H7 (cell line): ENCODE measurements at regions not wholly inside any gene's neighbourhood (a gene's known extent, or its start where the extent isn't known, plus 50 kb on each side); places are given as distances from the start of the nearest gene placed in this dataset.
"Not testable (repeated sequence)": the region's sequence is repeated elsewhere in the genome, so short reads cannot be mapped to it uniquely, and the experiment has no call there.

ENCODE experiments used
- DNase-seq: peaks from one replicate; pipeline ENCODE4 v3.0.0; 2012
- H3K27me3 ChIP-seq: 2 replicates; pipeline ENCODE4 v1.6.0; 2011; ENCODE audit warnings: mild to moderate bottlenecking, low read length; ENCODE audit not compliant: control insufficient read depth, insufficient read depth
- H3K36me3 ChIP-seq: replicated peaks from 2 replicates; pipeline ENCODE4 v1.5.1; 2011; ENCODE audit warnings: low read length; ENCODE audit not compliant: control insufficient read depth, insufficient read depth
- H3K4me3 ChIP-seq: 2 replicates; pipeline ENCODE4 v1.5.1; 2011; ENCODE audit warnings: low read depth, mild to moderate bottlenecking, control low read depth, low read length, moderate library complexity; ENCODE audit not compliant: insufficient read depth

DNA sequence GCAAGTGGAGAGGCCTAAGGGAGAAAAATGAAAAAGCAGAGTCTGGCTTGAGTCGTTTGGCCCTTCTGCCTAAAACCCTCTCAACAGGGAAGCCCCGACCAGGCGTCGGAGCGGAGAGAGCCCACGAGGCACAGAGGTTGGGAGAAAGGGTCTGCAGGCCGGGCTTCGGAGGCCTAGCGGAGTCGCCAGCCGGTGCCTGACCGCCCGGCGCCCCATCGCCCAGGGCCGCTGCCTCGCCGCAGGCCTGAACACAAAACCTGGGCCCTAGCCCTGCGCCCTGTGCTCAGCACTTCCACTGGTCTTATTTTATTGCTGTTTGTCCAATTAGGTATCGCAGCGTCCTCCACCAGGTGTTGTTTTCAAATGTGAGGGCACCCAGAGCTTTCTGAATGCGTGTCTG lies 970.0 kb upstream of the DEFB115 start:
- not testable (repeated sequence) for H3K4me3 ChIP-seq, DNase-seq, H3K36me3 ChIP-seq, H3K27me3 ChIP-seq

- H3K36me3 ChIP-seq: no peaks in the 10 kb centered on the region
- H3K27me3 ChIP-seq: no peaks in the 10 kb centered on the region
- H3K4me3 ChIP-seq: no peak overlapping the region
- DNase-seq: no peak
These were observed 969.1 kb upstream of the DEFB115 start for GRCh38 chr20:30288346-30288745.

GRCh38 chr20:30289049-30289448 lies 968.4 kb upstream of the DEFB115 start:
- H3K4me3 ChIP-seq, H3K36me3 ChIP-seq, DNase-seq, H3K27me3 ChIP-seq: not testable (repeated sequence)

DNA sequence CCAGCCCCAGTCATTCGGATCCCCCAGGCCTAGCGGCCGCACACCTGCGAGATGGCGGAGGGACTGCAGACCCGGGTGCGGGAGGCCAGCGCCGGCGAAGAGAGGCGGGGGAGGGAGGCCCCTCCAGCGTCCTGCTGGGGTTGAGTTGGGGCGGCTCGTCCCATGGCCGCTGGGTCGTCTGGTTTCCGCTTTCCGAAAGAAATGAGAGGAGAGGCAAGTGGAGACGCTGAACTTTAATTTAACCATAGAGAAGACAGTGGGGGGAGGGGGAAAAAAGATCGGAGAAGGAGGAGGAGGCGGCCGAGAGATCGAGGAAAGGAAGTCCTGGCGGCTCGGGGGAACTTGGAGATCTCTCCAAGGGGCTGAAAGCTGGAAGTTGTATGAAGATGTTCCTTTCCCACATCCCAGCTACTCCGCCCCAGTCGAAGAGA lies 967.7 kb upstream of the DEFB115 start:
- DNase-seq: peak; percentile 39
- H3K36me3 ChIP-seq: not testable (repeated sequence)
- H3K4me3 ChIP-seq: peak overlapping the region; percentile 5; the same call in 1 of the 2 replicates

DNA sequence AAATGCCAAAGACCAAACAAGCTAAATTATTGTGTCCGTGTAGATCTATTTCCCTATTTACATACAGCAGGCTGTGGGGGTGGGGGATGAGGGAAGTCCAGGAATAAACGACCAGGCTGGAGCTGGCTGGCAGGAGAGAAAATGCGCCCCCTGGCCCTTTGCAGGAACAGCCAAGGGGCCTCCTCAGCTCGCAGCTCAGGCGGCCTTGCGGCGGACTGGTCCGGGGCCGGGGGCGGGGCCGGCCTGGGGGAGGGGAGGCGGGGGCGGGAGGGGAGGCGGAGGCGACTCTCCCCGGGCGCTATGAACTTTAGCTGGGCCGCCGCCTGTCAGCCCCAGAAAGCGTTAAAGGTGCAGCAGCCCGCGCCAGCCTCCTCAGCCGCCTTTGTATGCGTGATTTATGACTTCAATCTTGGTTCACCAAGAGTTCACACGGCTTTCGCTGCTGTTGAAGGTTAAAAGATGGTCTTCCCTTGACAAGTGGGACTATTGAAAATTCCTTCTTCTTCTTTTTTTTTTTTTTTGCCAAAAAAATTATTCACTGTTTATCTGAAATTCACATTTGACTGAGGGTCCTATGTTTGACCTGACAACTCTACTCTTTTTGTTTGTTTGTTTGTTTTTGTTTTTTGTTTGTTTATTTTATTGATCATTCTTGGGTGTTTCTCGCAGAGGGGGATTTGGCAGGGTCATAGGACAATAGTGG lies 967.0 kb upstream of the DEFB115 start:
- peak; percentile 84 for DNase-seq
- not testable (repeated sequence) for H3K27me3 ChIP-seq, H3K4me3 ChIP-seq, H3K36me3 ChIP-seq

More for the DNA sequence above, 967.7 kb upstream of the DEFB115 start:
- not testable (repeated sequence) for H3K27me3 ChIP-seq

DNA sequence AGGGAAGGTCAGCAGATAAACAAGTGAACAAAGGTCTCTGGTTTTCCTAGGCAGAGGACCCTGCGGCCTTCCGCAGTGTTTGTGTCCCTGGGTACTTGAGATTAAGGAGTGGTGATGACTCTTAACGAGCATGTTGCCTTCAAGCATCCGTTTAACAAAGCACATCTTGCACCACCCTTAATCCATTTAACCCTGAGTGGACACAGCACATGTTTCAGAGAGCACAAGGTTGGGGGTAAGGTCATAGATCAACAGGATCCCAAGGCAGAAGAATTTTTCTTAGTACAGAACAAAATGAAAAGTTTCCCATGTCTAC lies 966.4 kb upstream of the DEFB115 start:
- not testable (repeated sequence) for DNase-seq, H3K4me3 ChIP-seq, H3K36me3 ChIP-seq, H3K27me3 ChIP-seq

DNA sequence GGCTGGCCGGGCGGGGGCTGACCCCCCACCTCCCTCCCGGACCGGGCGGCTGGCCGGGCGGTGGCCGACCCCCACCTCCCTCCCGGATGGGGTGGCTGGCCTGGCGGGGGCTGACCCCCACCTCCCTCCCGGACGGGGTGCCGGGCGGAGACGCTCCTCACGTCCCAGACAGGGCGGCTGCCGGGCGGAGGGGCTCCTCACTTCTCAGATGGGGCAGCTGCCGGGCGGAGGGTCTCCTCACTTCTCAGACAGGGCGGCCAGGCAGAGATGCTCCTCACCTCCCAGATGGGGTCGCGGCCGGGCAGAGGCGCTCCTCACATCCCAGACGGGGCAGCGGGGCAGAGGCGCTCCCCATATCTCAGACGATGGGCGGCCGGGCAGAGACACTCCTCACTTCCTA lies 965.8 kb upstream of the DEFB115 start:
- H3K36me3 ChIP-seq, H3K27me3 ChIP-seq, DNase-seq, H3K4me3 ChIP-seq: not testable (repeated sequence)

- H3K27me3 ChIP-seq, H3K36me3 ChIP-seq, H3K4me3 ChIP-seq, DNase-seq: not testable (repeated sequence)
These were observed 962.1 kb upstream of the DEFB115 start for GRCh38 chr20:30295396-30295795.

DNA sequence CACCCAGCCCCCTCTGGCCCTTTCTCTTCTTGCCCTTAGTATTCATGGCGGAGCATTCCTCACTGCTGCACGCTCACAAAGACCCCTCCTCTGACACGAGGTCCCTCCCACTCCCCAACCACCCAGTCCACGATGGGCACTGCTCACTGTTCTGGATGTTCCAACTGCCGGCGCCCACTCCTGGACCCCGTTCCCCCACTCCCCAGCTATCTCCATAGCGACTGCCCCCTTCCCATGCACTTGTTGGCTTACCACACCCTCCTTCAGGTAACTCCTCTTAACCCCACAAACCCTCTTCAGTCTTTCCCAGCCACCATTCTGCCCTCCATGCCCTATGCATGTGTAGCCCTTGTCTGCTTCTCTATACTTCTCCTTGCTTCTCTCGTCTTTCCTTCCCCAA lies 961.5 kb upstream of the DEFB115 start:
- H3K4me3 ChIP-seq: not testable (repeated sequence)

DNA sequence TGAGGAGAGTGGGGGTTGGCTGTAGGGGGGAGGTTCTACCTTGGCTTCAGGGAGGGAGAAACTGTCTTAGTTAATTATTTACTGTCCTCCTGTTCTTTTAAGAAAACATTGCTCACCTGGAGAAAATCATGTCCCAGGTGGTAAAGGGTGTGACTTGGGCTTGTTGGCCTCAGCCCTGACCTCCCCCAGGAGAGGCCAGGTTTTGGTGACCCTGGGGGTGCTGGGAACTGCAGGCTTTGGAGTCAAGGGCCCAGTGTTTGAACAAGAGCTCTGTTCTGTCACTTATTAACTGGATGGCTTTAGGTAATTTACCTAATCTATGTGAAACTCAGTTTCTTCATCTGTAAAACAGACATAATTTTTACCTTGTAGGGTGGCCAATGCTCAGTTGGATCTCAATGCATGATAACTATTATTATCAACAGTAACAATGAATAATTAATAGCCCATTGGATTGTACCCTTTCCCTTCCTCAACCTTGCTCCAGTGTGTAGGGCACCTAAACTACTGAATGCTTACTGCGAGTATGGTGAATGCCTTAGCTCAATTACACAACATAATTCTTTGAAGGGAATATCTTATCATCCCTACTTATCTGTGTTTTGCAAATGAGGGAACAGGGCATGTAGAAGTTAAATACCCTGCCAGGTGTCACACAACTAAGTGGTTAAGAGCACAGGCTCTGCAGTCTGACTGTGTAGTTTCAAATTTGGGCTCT lies 959.4 kb upstream of the DEFB115 start:
- H3K27me3 ChIP-seq, H3K36me3 ChIP-seq, DNase-seq, H3K4me3 ChIP-seq: not testable (repeated sequence)

More for the DNA sequence above, 961.5 kb upstream of the DEFB115 start:
- not testable (repeated sequence) for H3K36me3 ChIP-seq, H3K27me3 ChIP-seq, DNase-seq

- not testable (repeated sequence) for H3K4me3 ChIP-seq, H3K27me3 ChIP-seq, H3K36me3 ChIP-seq
- peak; percentile 19 for DNase-seq
These were observed 957.2 kb upstream of the DEFB115 start for GRCh38 chr20:30300220-30300642.

DNA sequence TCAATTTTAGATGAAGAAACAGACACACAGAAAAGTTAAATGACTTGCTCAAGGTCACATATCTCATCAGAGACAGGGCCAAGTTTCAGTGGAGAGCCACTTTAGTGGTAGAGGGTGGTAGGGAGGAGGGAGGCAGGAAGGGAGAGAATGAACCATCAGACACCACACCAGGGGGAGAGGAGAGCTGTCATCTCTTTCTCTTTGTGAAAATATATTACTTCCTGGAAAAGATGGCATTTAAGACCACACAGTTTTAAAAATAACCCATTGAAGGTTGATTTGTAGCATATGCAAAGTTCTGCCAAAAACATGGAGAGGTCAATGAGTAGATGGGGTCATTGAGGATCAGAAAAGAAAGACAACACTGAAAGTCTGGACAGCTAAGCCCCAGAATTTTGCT lies 954.7 kb upstream of the DEFB115 start:
- not testable (repeated sequence) for DNase-seq, H3K27me3 ChIP-seq, H3K36me3 ChIP-seq, H3K4me3 ChIP-seq

DNA sequence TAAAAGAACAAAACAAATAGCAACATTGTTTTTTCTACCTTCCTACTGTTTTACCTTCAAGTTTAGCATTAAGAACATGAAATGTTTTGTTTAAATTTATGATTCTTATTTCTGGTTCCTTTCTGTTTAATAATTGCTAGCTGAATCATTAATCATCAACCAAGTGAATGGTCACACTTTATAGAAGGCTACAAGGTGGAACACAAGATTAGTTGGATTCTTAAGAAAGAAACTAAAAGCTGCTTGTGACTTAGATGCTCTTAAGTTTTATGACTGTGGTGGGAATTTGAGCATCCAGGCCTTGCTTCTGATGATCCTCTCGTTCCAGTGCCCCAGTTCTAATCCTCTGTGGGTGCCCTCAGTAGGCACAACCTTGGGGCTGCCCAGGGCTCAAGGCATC lies 947.5 kb upstream of the DEFB115 start:
- not testable (repeated sequence) for H3K36me3 ChIP-seq, DNase-seq, H3K4me3 ChIP-seq, H3K27me3 ChIP-seq

DNA sequence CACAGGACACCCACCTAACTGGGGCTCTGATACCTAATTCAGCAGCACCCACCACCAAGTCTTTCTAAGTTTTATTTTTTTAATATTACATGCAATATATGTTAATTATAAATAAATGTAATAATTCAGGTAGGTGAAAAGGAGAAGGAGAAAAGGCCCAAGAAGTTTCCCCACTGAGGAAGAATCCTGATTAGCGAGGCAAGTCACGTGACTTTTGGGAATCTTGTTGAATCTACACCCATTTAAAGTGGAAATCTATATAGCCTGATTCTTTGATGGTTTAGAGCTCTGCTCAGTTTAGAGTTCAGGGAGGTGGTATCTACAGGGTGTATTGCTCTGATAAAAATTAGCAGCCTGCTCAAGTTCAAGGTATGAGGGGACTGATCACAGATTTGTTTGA lies 947.1 kb upstream of the DEFB115 start:
- not testable (repeated sequence) for H3K27me3 ChIP-seq, H3K4me3 ChIP-seq, H3K36me3 ChIP-seq, DNase-seq

DNA sequence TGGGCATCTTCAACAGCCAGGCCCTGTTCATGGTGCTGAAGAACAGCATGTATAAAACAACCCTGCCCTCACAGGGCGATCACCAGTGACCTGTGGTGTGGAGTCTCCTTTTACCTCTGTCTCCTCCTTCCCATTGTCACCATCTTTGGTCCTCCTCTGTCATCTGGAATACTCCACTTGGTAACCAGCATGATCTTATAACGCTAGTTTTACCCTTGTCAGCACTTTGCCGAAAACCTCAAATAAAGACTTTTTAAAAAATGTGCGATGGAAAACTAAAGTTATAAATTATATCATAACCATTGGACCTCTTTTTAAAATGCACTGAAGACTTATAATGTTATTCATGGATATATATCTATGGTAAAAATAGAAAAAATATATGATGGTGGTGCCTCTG lies 945.2 kb upstream of the DEFB115 start:
- not testable (repeated sequence) for DNase-seq, H3K27me3 ChIP-seq, H3K36me3 ChIP-seq, H3K4me3 ChIP-seq
